COLO668 (cell line): ENCODE measurements at regions not wholly inside any gene's neighbourhood (a gene's known extent, or its start where the extent isn't known, plus 50 kb on each side); places are given as distances from the start of the nearest gene placed in this dataset.
"Not testable (repeated sequence)": the region's sequence is repeated elsewhere in the genome, so short reads cannot be mapped to it uniquely, and the experiment has no call there.

ENCODE experiments used
- DNase-seq: peaks from one replicate; lab custom pipeline; 2025; ENCODE audit not compliant: unreplicated experiment; lab: John Stamatoyannopoulos, UW

- DNase-seq: no peak
These were observed 459.9 kb upstream of the CCDC179 start for GRCh38 chr11:23320131-23320530.

- DNase-seq: not testable (repeated sequence)
These were observed 475.3 kb upstream of the CCDC179 start for GRCh38 chr11:23335586-23335985.

- DNase-seq: no peak
These were observed 476.7 kb upstream of the CCDC179 start for GRCh38 chr11:23336961-23337360.

DNA sequence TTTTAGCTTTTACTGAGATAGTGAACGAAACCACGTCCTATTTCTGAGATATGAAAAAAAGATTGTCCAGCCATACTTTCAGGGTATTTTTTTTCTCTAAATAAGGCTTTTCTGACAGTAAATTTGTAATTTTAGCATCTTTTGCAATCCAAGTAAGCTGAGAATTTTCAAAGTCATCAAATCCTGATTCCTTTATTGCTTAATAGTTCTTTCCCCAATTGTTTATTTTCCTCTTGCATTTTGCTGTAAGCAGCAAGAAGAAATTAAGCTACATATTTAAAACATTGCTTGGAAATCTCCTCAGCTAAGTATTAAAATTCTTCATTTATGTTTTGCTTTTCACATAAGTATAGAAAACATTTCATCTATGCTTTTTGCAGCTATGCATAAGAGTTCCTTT, 493.3 kb upstream of the CCDC179 start:
- DNase-seq: no peak

- DNase-seq: peak; percentile 17
These were observed 499.0 kb upstream of the CCDC179 start for GRCh38 chr11:23359297-23359696.

- DNase-seq: no peak
These were observed 503.8 kb upstream of the CCDC179 start for GRCh38 chr11:23364076-23364475.

GRCh38 chr11:23370580-23371275, 510.5 kb upstream of the CCDC179 start:
- DNase-seq: no peak

DNA sequence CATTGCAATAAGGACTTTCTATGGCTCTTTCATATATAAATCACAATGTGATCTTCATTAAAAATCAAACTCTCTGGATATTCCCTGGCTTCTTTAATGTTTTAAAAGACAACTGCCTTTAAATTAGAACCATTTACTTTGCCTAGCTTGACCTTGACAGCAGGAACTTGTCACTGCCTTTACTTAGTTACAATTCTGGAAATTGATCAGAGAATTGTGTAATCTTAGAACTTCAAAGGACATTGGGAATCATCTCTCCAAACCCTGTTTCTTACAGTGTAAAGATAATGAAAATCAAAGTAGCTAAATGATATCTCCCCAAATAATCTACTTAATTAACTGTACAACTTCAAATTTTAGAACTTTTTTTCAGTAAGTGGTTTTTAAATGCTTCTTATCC, 517.6 kb upstream of the CCDC179 start:
- DNase-seq: no peak

DNA sequence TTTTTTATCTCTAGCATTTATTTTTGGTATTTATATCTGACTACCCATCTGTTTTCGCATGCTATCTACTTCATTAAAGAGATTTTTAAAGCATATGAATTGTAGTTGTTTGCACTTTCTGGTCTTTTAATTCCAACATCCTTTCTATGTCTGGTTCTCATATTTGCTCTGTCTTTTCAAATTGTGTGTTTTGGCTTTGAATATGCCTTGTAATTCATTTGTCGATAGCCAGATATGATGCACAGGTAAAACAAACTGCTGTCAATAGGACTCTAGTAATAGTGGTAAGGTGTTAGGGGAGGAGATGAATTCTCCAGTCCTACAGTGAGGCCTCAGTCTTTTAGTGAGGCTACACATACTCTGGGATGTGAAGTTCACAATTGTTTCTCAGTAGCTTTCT, 530.8 kb upstream of the CCDC179 start:
- DNase-seq: no peak

GRCh38 chr11:23398052-23398451, 537.8 kb upstream of the CCDC179 start:
- DNase-seq: no peak

GRCh38 chr11:23399995-23400394, 539.7 kb upstream of the CCDC179 start:
- no peak for DNase-seq

GRCh38 chr11:23403210-23404185, 543.2 kb upstream of the CCDC179 start:
- no peak for DNase-seq

DNA sequence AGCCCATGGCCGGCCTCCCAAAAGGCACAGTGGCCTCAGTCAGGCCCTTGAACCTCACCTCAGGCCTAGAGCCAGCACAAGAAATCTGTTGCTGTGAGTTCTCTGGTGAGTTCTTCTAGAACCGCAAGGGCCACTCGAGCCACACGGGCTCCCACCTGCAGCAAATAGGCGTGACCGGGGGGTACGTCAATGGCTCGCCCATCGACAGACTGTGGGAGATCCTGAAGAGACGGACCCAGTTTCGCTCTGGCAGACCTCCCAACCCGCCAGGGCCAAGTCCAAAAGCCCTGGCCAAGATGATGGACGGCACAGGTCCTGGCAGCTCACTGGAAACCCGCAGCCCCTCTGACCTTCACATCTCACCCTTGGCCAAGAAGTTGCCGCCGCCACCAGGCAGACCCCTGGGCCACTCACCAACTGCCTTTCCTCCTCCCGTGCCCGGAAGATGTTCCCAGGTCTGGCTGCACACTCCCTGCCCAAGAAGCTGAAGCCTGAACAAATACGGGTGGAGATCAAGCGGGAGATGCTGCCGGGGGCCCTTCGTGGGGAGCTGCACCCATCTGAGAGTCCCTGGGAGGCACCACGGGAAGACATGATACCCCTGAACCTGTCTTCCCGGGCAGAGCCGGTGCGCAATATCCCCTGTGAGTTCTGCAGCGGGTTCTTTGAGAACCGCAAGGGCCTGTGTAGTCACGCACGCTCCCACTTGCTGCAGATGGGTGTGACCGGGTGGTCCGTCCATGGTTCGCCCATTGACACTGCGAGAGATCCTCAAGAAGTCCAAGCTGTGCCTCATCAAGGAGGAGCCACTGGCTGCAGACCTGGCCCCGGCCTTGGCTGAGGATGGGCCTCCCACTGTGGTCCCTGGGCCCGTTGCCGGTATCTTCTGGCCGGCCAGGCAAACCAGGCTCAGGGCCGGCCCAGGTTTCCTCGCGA, 544.2 kb upstream of the CCDC179 start:
- no peak for DNase-seq

DNA sequence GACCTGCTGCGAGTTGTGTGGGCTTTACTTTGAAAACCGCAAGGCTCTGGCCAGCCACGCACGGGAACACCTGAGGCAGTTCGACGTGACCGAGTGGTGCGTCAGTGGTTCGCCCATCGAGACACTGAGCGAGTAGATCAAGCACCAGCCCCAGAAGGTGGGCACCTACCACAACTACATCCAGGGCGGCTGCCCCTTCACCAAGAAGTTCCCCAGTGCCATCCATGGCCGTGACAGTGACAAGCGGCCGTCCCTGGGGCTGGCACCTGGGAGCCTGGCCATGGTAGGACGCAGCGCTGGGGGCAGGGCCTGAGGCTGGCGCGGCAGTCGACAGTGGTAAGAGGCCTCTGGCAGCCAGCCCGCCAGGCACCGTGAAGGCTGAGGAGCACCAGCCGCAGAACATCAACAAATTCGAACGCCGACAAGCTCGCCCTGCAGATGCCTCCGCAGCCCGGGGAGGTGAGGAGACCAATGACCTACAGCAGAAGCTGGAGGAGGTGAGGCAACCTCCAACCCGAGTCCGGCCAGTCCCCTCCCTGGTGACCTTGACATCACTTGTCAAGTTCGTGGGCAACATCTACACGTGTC, 545.2 kb upstream of the CCDC179 start:
- DNase-seq: no peak

- DNase-seq: no peak
These were observed 546.0 kb upstream of the CCDC179 start for GRCh38 chr11:23406131-23406819.

GRCh38 chr11:23413057-23413456, 552.8 kb upstream of the CCDC179 start:
- no peak for DNase-seq

DNA sequence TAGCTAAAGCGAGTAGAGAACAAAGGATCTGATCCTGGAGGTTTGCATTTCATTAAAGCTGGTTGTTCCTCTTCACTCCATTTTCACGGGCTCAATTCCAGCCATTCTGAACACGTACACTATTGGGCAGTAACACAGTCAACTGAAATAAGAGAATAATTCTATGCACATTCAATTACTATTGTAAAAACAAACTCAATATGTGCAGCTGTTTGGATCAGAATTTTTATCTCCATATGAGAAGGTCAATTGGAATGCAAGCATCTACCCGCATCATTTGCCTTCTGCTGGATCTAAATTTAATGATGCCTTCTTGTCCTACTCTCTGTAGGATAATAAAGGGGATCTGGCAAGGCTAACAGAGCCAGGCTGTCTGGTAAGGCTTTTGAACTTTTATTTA, 562.8 kb upstream of the CCDC179 start:
- DNase-seq: no peak

DNA sequence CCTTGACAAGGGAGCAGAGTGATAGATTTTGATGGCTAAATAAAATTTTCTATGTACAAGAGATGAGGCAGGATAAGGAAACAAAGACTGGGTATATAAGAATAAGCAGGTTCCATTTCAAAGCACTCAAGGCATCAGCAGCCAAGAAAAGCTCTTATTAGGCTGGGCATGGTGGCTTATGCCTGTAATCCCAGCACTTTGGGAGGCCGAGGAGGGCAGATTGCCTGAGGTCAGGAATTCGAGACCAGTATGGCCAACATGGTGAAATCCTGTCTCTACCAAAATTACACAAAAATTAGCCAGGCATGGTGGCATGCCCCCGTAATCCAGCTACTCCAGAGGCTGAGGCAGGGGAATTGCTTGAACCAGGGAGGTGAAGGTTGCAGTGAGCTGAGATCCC, 563.4 kb upstream of the CCDC179 start:
- DNase-seq: no peak

GRCh38 chr11:23425381-23425780, 565.1 kb upstream of the CCDC179 start:
- DNase-seq: no peak

DNA sequence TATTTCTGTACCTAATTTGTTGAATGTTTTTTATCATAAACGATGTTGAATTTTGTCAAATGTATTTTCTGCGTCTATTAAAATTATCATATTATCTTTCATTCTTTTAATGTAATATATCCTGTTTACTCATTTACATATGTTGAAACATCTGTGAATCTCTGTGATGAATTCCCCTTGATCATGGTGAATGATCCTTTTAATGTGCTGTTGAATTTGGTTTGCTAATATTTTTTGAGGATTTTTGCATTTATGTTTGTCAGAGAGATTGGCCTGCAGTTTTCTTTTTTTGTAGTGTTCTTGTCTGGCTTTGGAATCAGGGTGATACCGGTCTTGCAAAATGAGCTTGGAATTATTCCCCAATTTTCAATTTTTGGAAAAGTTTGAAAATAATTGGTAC, 569.3 kb upstream of the CCDC179 start:
- DNase-seq: no peak
